Lower lobe of right lung (tissue), 2 donors: ENCODE measurements at regions not wholly inside any gene's neighbourhood (a gene's known extent, or its start where the extent isn't known, plus 50 kb on each side); places are given as distances from the start of the nearest gene placed in this dataset.

ENCODE experiments used
- ATAC-seq, 2 donors: fragments of 200-7000 bp; cut with Tn5 transposase; one replicate each; pipeline ENCODE4 v1.9.1; 2020 to 2022; ENCODE audit warnings: mild to moderate bottlenecking in 2 of 2, moderate library complexity in 2 of 2
- DNase-seq: peaks from one replicate; pipeline ENCODE4 v3.0.0-alpha.2; 2020
- H3K27ac ChIP-seq: fragments of 200-600 bp; one replicate; pipeline ENCODE4 v1.8.0; 2022
- H3K27me3 ChIP-seq: fragments of 200-600 bp; one replicate; pipeline ENCODE4 v1.8.0; 2022; ENCODE audit warnings: low read depth
- H3K36me3 ChIP-seq: fragments of 200-600 bp; one replicate; pipeline ENCODE4 v1.8.0; 2022; ENCODE audit warnings: mild to moderate bottlenecking
- H3K4me1 ChIP-seq: fragments of 200-600 bp; one replicate; pipeline ENCODE4 v1.8.0; 2022
- H3K4me3 ChIP-seq: fragments of 200-600 bp; one replicate; pipeline ENCODE4 v1.8.0; 2022; ENCODE audit warnings: mild to moderate bottlenecking
- H3K9me3 ChIP-seq: fragments of 200-600 bp; one replicate; pipeline ENCODE4 v1.8.0; 2022
- intact Hi-C: fragments of 100-400 bp; cut with DNase I; formaldehyde crosslinking; loops from one replicate; pipeline ENCODE4 v1.11.0; 2022
- TF ChIP-seq, protein P1 (sequence below): fragments of 200-600 bp; IDR thresholded peaks from one replicate; pipeline ENCODE4 v1.8.0; 2022; ENCODE audit warnings: antibody characterized with exemption, mild to moderate bottlenecking
- donor health status: DM: no; HTN: yes; CAD: no; lungs with severe emphysema.

DNA sequence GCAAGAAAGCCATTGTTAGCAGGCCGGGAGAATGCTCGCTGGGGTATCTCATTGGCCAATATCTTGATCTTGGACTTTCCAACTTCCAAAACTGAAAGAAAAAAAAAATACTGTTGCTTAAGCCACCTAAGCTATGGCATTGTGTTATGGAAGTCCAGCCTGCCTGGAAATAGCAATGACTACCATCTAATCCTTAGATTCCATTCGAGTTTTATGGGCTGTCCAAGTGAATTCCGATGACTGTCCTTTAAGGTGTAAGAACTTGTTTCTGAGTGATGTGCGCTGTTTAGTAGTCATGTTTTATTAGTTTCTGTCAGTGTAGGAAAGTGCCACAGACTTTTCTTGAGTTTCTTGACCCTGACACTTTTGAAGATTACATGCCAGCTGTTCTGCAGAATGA lies 762.6 kb downstream of the USP25 start:
- no peak overlapping the region for H3K4me3 ChIP-seq
- ATAC-seq (no peak), DNase-seq (no peak)
- TF ChIP-seq, protein P1, sequence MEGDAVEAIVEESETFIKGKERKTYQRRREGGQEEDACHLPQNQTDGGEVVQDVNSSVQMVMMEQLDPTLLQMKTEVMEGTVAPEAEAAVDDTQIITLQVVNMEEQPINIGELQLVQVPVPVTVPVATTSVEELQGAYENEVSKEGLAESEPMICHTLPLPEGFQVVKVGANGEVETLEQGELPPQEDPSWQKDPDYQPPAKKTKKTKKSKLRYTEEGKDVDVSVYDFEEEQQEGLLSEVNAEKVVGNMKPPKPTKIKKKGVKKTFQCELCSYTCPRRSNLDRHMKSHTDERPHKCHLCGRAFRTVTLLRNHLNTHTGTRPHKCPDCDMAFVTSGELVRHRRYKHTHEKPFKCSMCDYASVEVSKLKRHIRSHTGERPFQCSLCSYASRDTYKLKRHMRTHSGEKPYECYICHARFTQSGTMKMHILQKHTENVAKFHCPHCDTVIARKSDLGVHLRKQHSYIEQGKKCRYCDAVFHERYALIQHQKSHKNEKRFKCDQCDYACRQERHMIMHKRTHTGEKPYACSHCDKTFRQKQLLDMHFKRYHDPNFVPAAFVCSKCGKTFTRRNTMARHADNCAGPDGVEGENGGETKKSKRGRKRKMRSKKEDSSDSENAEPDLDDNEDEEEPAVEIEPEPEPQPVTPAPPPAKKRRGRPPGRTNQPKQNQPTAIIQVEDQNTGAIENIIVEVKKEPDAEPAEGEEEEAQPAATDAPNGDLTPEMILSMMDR, result no peak
- no peaks in the 10 kb centered on the region for H3K4me1 ChIP-seq
- no peaks in the 10 kb centered on the region for H3K36me3 ChIP-seq
- H3K9me3 ChIP-seq, result no peaks in the 10 kb centered on the region
- no peaks in the 10 kb centered on the region for H3K27me3 ChIP-seq
- intact Hi-C loops, result no loop called here
- H3K27ac ChIP-seq, result no peak overlapping the region

- Histone ChIP-seq H3K27ac (no peak overlapping the region), H3K4me1 (no peaks in the 10 kb centered on the region), H3K36me3 (no peaks in the 10 kb centered on the region), H3K9me3 (no peaks in the 10 kb centered on the region), H3K27me3 (no peaks in the 10 kb centered on the region), H3K4me3 (no peak overlapping the region)
- no peak for ATAC-seq
- TF ChIP-seq, protein P1, result no peak
- intact Hi-C loops, result no loop called here
- DNase-seq, result no peak
These were observed 763.1 kb downstream of the USP25 start for GRCh38 chr21:16492892-16493291.

DNA sequence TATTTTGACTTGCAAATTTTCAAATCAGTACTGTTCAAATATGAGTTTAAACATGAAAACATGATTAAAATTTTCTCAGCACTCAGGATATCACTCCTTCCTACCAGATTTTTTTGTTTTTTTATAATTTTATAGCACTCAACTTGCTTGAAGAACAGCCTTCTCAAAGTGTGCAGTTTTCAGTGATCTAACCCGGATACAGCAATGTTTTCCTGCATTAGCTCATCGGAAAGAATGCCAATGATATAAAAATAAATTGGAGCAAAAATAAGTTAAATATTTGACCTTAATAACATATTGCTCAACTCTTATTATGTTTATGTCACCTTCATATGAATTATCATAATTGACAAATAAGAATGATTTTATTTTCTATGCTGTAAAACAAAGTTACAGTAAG lies 766.8 kb downstream of the USP25 start:
- no peaks in the 10 kb centered on the region for H3K27me3 ChIP-seq
- no peak overlapping the region for H3K4me3 ChIP-seq
- no peak overlapping the region for H3K27ac ChIP-seq
- DNase-seq, result no peak
- H3K36me3 ChIP-seq, result no peaks in the 10 kb centered on the region
- no peaks in the 10 kb centered on the region for H3K9me3 ChIP-seq
- ATAC-seq, result no peak
- intact Hi-C loops, result no loop called here
- no peaks in the 10 kb centered on the region for H3K4me1 ChIP-seq
- TF ChIP-seq, protein P1, result no peak

DNA sequence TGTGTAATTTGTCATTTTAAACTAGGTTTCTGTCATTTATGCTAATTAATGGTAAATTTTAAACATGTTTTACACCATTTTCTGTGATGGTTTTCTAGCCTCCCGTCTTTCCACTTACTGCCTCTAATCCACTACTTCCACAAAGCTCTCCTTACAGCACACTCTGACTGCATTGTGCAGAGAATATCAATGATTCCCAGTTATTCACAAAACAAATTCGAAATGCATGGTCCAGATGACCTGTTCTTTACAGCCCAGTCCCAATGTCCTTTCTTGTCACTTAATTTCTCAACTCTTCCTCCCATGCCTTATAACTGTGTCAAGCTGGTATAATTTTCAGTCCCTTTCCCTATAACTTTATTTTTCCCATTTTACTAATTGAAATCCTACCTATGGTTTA lies 770.5 kb downstream of the USP25 start:
- DNase-seq (no peak), ATAC-seq (no peak)
- H3K27ac ChIP-seq, result no peak overlapping the region
- TF ChIP-seq, protein P1, result no peak
- intact Hi-C loops, result no loop called here
- no peaks in the 10 kb centered on the region for H3K36me3 ChIP-seq
- no peaks in the 10 kb centered on the region for H3K9me3 ChIP-seq
- no peaks in the 10 kb centered on the region for H3K27me3 ChIP-seq
- no peak overlapping the region for H3K4me3 ChIP-seq
- no peaks in the 10 kb centered on the region for H3K4me1 ChIP-seq

DNA sequence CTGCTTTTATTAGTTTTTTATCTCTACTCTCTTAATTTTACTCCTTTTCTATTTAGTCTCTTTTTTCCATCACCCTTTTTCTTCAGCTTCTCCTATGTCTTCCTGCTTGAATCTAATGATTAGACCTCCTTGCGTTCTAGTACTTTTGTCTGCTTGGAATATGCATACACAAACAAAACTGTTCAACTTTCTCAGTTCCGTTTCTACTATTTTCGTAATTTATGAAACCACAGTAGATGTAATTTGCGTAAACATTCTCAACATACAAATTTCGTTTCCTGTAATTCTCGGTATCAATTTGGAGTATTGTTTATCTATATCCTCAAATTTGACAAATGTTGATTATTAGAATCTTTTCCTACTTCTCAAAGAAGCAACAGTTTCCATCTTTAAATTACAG lies 772.5 kb downstream of the USP25 start:
- TF ChIP-seq, protein P1, result no peak
- no peak for ATAC-seq

GRCh38 chr21:16502897-16503296 lies 773.1 kb downstream of the USP25 start:
- Histone ChIP-seq H3K4me3 (no peak overlapping the region), H3K27ac (no peak overlapping the region), H3K4me1 (no peaks in the 10 kb centered on the region), H3K27me3 (no peaks in the 10 kb centered on the region), H3K9me3 (no peaks in the 10 kb centered on the region), H3K36me3 (no peaks in the 10 kb centered on the region)
- no peak for ATAC-seq
- TF ChIP-seq, protein P1, result no peak
- intact Hi-C loops, result no loop called here
- no peak for DNase-seq

More for the DNA sequence above, 772.5 kb downstream of the USP25 start:
- Histone ChIP-seq H3K9me3 (no peaks in the 10 kb centered on the region), H3K36me3 (no peaks in the 10 kb centered on the region), H3K4me3 (no peak overlapping the region), H3K27me3 (no peaks in the 10 kb centered on the region), H3K4me1 (no peaks in the 10 kb centered on the region), H3K27ac (no peak overlapping the region)
- DNase-seq, result no peak
- intact Hi-C loops, result no loop called here
